ENCODE measurements at regions not wholly inside any gene's neighbourhood (a gene's known extent, or its start where the extent isn't known, plus 50 kb on each side); places are given as distances from the start of the nearest gene placed in this dataset.
A peak's percentile ranks its signal among the peaks of the same experiment; 100 is the strongest.

DNA sequence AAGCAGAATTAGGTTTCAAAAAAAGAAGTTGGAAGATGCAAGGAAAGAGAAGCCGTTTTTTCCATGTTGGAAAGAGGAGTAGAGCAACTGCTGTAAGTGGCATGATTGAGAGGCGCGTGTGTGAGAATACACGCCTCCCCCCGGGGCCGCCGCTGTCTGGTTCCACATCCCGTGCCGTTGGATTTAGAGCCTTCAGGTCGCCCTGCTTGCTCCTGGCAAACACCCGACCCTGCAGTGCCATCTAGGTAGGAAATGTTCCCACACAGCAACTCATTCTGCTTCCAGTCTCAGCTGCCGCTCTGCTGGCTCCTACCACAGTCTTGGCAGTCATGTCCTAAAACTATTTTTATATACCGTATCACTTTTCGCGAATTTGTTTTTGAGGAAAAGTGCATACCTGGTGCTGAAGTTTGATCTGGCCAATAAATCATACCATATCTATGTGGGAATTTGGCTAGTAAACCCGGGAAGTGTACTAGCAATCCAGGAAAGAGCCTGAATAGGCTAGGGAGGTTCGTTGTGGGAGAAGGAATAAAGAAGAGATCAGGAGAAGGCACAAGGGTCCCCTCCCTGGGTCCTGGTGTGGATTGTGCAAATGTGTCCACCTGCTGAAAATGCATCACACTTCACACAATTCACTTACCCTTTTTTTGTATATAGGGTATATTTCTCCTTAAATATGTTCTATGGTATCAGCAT is 372.7 kb downstream of the FBXO15 start:
- Histone ChIP-seq H3K4me1 (ENCODE audit: insufficient read depth, low read length, poor library complexity, severe bottlenecking) (no peaks in the 10 kb centered on the region), H3K9me3 (ENCODE audit: low read depth, low read length, poor library complexity, severe bottlenecking) (no peaks in the 10 kb centered on the region), H3K4me3 (ENCODE audit: low read depth, low read length, poor library complexity, severe bottlenecking) (no peak overlapping the region), H3K27me3 (replicated peaks; ENCODE audit: insufficient read depth, low read depth, low read length, poor library complexity) (no peaks in the 10 kb centered on the region), H3K27ac (ENCODE audit: low read depth, low read length, poor library complexity, severe bottlenecking) (no peak overlapping the region), H3K36me3 (ENCODE audit: insufficient read depth, low read length, poor library complexity, severe bottlenecking) (no peaks in the 10 kb centered on the region)
- POLR2A ChIA-PET (ENCODE audit: low non-redundant PET), result no interaction called here
- DNase-seq (ENCODE audit: low spot score), result peak; percentile 14
- no TSS peak for BruUV-seq (replicated peaks)
- intact Hi-C loops (cut with micrococcal nuclease; ENCODE audit: unreplicated experiment), result no loop called here
- TF ChIP-seq, protein P1, sequence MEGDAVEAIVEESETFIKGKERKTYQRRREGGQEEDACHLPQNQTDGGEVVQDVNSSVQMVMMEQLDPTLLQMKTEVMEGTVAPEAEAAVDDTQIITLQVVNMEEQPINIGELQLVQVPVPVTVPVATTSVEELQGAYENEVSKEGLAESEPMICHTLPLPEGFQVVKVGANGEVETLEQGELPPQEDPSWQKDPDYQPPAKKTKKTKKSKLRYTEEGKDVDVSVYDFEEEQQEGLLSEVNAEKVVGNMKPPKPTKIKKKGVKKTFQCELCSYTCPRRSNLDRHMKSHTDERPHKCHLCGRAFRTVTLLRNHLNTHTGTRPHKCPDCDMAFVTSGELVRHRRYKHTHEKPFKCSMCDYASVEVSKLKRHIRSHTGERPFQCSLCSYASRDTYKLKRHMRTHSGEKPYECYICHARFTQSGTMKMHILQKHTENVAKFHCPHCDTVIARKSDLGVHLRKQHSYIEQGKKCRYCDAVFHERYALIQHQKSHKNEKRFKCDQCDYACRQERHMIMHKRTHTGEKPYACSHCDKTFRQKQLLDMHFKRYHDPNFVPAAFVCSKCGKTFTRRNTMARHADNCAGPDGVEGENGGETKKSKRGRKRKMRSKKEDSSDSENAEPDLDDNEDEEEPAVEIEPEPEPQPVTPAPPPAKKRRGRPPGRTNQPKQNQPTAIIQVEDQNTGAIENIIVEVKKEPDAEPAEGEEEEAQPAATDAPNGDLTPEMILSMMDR (conservative IDR thresholded peaks at IDR 0.05; ENCODE audit: low read depth, low read length), result no peak
- no peak for TF ChIP-seq EZH2 (IDR thresholded peaks at IDR 0.05; ENCODE audit: borderline replicate concordance, low read depth, low read length, poor library complexity, severe bottlenecking)
- CTCF ChIA-PET, result no interaction called here

DNA sequence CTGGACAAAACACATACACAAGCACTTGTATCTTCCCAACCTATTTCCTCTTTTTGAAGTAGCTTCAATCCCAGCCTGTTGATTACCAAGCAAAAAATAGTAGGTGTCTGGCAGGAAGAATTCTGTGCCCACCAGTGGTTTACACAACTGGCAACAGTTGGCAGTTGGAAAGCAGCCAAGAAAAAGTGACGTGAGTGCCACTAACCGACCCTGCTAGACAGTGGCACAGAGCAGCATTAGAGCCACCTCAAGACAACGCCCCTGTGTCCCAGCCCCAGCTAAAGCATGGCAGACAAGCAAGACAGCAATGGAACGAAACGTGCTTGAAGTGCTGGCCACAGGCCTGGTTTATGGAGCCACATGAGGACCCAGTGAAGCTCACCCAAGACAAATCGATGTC is 379.6 kb downstream of the FBXO15 start:
- BruUV-seq (replicated peaks), result no TSS peak
- ChIA-PET POLR2A (ENCODE audit: low non-redundant PET) (no interaction called here), CTCF (no interaction called here)
- intact Hi-C loops (cut with micrococcal nuclease; ENCODE audit: unreplicated experiment), result no loop called here
- no peaks in the 10 kb centered on the region for H3K36me3 ChIP-seq (ENCODE audit: insufficient read depth, low read length, poor library complexity, severe bottlenecking)
- H3K27me3 ChIP-seq (replicated peaks; ENCODE audit: insufficient read depth, low read depth, low read length, poor library complexity), result no peaks in the 10 kb centered on the region
- no peaks in the 10 kb centered on the region for H3K4me1 ChIP-seq (ENCODE audit: insufficient read depth, low read length, poor library complexity, severe bottlenecking)
- no peak overlapping the region for H3K4me3 ChIP-seq (ENCODE audit: low read depth, low read length, poor library complexity, severe bottlenecking)
- H3K9me3 ChIP-seq (ENCODE audit: low read depth, low read length, poor library complexity, severe bottlenecking), result no peaks in the 10 kb centered on the region
- TF ChIP-seq, protein P1 (conservative IDR thresholded peaks at IDR 0.05; ENCODE audit: low read depth, low read length), result no peak
- no peak for TF ChIP-seq EZH2 (IDR thresholded peaks at IDR 0.05; ENCODE audit: borderline replicate concordance, low read depth, low read length, poor library complexity, severe bottlenecking)
- H3K27ac ChIP-seq (ENCODE audit: low read depth, low read length, poor library complexity, severe bottlenecking), result no peak overlapping the region
- no peak for DNase-seq (ENCODE audit: low spot score)

DNA sequence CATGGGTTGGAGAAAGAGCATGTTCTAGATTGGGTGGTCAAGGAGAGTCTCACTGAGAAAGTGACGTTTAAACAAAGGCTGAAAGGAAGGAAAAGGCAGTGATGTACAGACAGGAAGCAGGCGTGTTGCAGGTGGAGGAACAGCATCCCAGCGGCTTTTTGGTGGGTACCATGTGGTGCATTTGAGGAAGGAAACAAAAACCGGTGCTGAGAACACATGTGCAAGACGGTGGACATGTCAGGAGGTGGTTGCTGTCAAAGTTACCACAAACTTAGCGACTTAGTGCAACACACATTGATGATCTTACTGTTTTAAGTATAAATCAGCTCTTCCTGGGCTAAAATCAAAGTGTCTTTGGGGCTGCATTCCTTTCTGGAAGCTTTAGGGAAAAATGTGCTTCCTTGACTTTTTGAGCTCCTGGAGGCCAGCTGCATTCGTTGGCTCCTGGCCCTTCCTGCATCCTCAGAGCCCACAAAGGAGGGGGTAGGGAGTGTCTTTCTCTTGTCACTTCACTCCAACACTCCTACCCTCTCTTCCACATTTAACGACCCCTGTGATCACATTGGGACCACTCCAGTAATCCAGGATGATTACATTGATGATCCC is 380.6 kb downstream of the FBXO15 start:
- H3K4me3 ChIP-seq (ENCODE audit: low read depth, low read length, poor library complexity, severe bottlenecking), result no peak overlapping the region
- no peaks in the 10 kb centered on the region for H3K4me1 ChIP-seq (ENCODE audit: insufficient read depth, low read length, poor library complexity, severe bottlenecking)
- H3K36me3 ChIP-seq (ENCODE audit: insufficient read depth, low read length, poor library complexity, severe bottlenecking), result no peaks in the 10 kb centered on the region
- TF ChIP-seq, protein P1 (conservative IDR thresholded peaks at IDR 0.05; ENCODE audit: low read depth, low read length), result no peak
- no peak for TF ChIP-seq EZH2 (IDR thresholded peaks at IDR 0.05; ENCODE audit: borderline replicate concordance, low read depth, low read length, poor library complexity, severe bottlenecking)
- no peak overlapping the region for H3K27ac ChIP-seq (ENCODE audit: low read depth, low read length, poor library complexity, severe bottlenecking)
- intact Hi-C loops (cut with micrococcal nuclease; ENCODE audit: unreplicated experiment), result no loop called here
- BruUV-seq (replicated peaks), result no TSS peak
- no peaks in the 10 kb centered on the region for H3K9me3 ChIP-seq (ENCODE audit: low read depth, low read length, poor library complexity, severe bottlenecking)
- ChIA-PET POLR2A (ENCODE audit: low non-redundant PET) (no interaction called here), CTCF (no interaction called here)
- DNase-seq (ENCODE audit: low spot score), result no peak
- no peaks in the 10 kb centered on the region for H3K27me3 ChIP-seq (replicated peaks; ENCODE audit: insufficient read depth, low read depth, low read length, poor library complexity)

Measured in A673 (cell line).